ENCODE measurements at regions not wholly inside any gene's neighbourhood (a gene's known extent, or its start where the extent isn't known, plus 50 kb on each side); places are given as distances from the start of the nearest gene placed in this dataset.

DNA sequence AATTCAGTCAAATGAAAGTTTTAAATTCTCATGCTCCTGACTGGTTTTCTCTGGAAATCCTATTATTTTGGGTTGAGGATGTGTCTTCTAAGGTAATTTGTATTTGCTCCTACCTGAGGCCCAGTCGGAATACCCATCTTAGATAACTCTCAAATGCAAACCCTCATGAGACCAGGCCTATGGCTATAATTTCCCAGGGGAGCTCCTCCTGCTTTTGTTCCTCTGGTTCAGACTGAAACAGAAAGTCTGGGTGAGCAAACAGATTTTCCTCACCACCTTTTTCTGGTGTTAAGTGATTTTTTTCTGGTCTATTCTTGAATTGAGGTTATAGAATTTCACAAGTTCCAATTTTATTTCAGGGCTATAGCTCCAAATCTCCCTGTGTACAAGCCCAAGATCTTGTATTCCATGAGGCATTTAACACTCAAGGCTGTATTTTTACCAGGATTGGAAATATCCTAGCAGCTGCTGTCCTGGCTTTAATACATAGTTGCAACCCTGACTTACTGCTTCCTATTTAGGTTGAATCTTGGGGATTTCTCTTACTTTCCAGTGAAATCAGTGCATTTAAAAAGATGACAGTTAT is 169.1 kb upstream of the PTCHD4 start:
- no peaks in the 10 kb centered on the region for H3K9me3 ChIP-seq (ENCODE audit: insufficient read depth, low read length)
- H3F3A ChIP-seq (ENCODE audit: insufficient read depth) = no peaks in the 10 kb centered on the region
- H3K4me2 ChIP-seq (ENCODE audit: low read depth, low read length, poor library complexity, severe bottlenecking) = no peak overlapping the region
- no peak overlapping the region for H3K27ac ChIP-seq (ENCODE audit: low read depth, low read length)
- H3K27me3 ChIP-seq (ENCODE audit: low read length) = no peaks in the 10 kb centered on the region
- no peak overlapping the region for H2AFZ ChIP-seq (ENCODE audit: low read depth, low read length, severe bottlenecking)
- H4K20me1 ChIP-seq (ENCODE audit: low read depth, low read length) = no peaks in the 10 kb centered on the region
- H3K9me2 ChIP-seq (replicated peaks; ENCODE audit: insufficient read depth, low read length) = no peaks in the 10 kb centered on the region
- TF ChIP-seq, protein P1, sequence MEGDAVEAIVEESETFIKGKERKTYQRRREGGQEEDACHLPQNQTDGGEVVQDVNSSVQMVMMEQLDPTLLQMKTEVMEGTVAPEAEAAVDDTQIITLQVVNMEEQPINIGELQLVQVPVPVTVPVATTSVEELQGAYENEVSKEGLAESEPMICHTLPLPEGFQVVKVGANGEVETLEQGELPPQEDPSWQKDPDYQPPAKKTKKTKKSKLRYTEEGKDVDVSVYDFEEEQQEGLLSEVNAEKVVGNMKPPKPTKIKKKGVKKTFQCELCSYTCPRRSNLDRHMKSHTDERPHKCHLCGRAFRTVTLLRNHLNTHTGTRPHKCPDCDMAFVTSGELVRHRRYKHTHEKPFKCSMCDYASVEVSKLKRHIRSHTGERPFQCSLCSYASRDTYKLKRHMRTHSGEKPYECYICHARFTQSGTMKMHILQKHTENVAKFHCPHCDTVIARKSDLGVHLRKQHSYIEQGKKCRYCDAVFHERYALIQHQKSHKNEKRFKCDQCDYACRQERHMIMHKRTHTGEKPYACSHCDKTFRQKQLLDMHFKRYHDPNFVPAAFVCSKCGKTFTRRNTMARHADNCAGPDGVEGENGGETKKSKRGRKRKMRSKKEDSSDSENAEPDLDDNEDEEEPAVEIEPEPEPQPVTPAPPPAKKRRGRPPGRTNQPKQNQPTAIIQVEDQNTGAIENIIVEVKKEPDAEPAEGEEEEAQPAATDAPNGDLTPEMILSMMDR (IDR thresholded peaks at IDR 0.05; ENCODE audit: insufficient read depth, low read length, poor library complexity, severe bottlenecking) = no peak
- TF ChIP-seq EZH2phosphoT487 (conservative IDR thresholded peaks at IDR 0.05; ENCODE audit: low read length) = no peak
- no peak overlapping the region for H3K4me3 ChIP-seq (ENCODE audit: insufficient read depth, low read length, poor library complexity, severe bottlenecking)
- H3K36me3 ChIP-seq (ENCODE audit: low read length) = no peaks in the 10 kb centered on the region
- H3K9ac ChIP-seq (ENCODE audit: low read length) = no peak overlapping the region
- H3K79me2 ChIP-seq (ENCODE audit: insufficient read depth, low read length) = no peaks in the 10 kb centered on the region

DNA sequence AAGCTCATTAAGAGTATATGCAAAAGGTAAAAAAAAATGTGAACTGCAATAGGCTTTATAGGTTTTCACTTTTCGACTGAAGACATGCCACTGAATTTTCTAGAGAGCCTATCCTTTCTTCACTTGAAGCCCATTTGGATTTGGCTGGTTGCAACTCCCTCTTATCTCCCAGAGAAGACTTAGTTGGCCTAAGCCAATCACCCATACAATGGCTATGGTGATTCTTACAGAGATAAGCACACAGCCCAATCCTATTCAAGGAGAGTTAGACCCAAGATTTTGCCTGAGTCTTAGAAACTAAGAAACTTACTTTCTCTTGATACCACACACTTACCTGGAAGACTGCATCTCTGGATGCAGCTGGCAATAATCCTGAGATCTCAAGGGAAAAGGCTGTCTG is 167.3 kb upstream of the PTCHD4 start:
- Histone ChIP-seq H4K20me1 (ENCODE audit: low read depth, low read length) (no peaks in the 10 kb centered on the region), H3K4me3 (ENCODE audit: insufficient read depth, low read length, poor library complexity, severe bottlenecking) (no peak overlapping the region), H3K79me2 (ENCODE audit: insufficient read depth, low read length) (no peaks in the 10 kb centered on the region), H3K9me2 (replicated peaks; ENCODE audit: insufficient read depth, low read length) (no peaks in the 10 kb centered on the region), H3K27me3 (ENCODE audit: low read length) (no peaks in the 10 kb centered on the region), H3K9ac (ENCODE audit: low read length) (no peak overlapping the region), H3K9me3 (ENCODE audit: insufficient read depth, low read length) (no peaks in the 10 kb centered on the region), H3K36me3 (ENCODE audit: low read length) (no peaks in the 10 kb centered on the region), H3F3A (ENCODE audit: insufficient read depth) (no peaks in the 10 kb centered on the region), H3K27ac (ENCODE audit: low read depth, low read length) (no peak overlapping the region), H3K4me2 (ENCODE audit: low read depth, low read length, poor library complexity, severe bottlenecking) (no peak overlapping the region), H2AFZ (ENCODE audit: low read depth, low read length, severe bottlenecking) (no peak overlapping the region)
- TF ChIP-seq EZH2phosphoT487 (conservative IDR thresholded peaks at IDR 0.05; ENCODE audit: low read length) = no peak
- TF ChIP-seq, protein P1 (IDR thresholded peaks at IDR 0.05; ENCODE audit: insufficient read depth, low read length, poor library complexity, severe bottlenecking) = no peak

DNA sequence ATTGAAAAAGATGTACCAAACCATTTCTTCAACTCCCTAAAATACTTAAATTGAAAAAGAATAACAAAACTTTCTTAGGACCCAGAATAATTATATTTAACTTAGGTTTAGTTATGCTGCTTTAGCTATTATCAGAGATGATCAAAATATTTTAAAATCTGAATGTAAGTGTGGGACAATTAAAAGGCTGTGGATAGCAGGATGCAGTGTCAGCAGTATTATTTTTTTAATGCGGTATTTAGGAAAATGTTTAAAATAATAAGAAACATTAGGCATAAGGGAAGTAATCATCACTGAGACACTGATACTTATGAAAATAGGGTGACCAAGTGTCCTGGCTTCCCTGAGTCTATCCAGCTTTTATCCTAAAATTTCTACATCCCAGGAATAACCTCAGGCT is 161.5 kb upstream of the PTCHD4 start:
- TF ChIP-seq, protein P1 (IDR thresholded peaks at IDR 0.05; ENCODE audit: insufficient read depth, low read length, poor library complexity, severe bottlenecking) = no peak
- no peak for TF ChIP-seq EZH2phosphoT487 (conservative IDR thresholded peaks at IDR 0.05; ENCODE audit: low read length)
- no peaks in the 10 kb centered on the region for H3K36me3 ChIP-seq (ENCODE audit: low read length)
- no peak overlapping the region for H3K27ac ChIP-seq (ENCODE audit: low read depth, low read length)
- no peak overlapping the region for H3K9ac ChIP-seq (ENCODE audit: low read length)
- no peak overlapping the region for H3K4me2 ChIP-seq (ENCODE audit: low read depth, low read length, poor library complexity, severe bottlenecking)
- H4K20me1 ChIP-seq (ENCODE audit: low read depth, low read length) = no peaks in the 10 kb centered on the region
- no peaks in the 10 kb centered on the region for H3K9me3 ChIP-seq (ENCODE audit: insufficient read depth, low read length)
- no peak overlapping the region for H3K4me3 ChIP-seq (ENCODE audit: insufficient read depth, low read length, poor library complexity, severe bottlenecking)
- H3F3A ChIP-seq (ENCODE audit: insufficient read depth) = no peaks in the 10 kb centered on the region
- no peak overlapping the region for H2AFZ ChIP-seq (ENCODE audit: low read depth, low read length, severe bottlenecking)
- no peaks in the 10 kb centered on the region for H3K27me3 ChIP-seq (ENCODE audit: low read length)
- no peaks in the 10 kb centered on the region for H3K79me2 ChIP-seq (ENCODE audit: insufficient read depth, low read length)
- no peaks in the 10 kb centered on the region for H3K9me2 ChIP-seq (replicated peaks; ENCODE audit: insufficient read depth, low read length)
